Astrocyte of the hippocampus (primary cell): ENCODE measurements at regions not wholly inside any gene's neighbourhood (a gene's known extent, or its start where the extent isn't known, plus 50 kb on each side); places are given as distances from the start of the nearest gene placed in this dataset.

Source experiments
- DNase-seq: peaks from one replicate; pipeline ENCODE4 v3.0.0; 2011; ENCODE audit warnings: low read depth, low spot score

GRCh38 chr6:113401231-113401630 is 455.9 kb upstream of the MARCKS start:
- no peak for DNase-seq

GRCh38 chr6:113402544-113402943 is 454.6 kb upstream of the MARCKS start:
- no peak for DNase-seq

- DNase-seq, result no peak
Measured at GRCh38 chr6:113403966-113404595, 453.1 kb upstream of the MARCKS start.

- DNase-seq, result no peak
Measured at GRCh38 chr6:113405326-113406047, 451.7 kb upstream of the MARCKS start.

GRCh38 chr6:113406048-113406695 is 451.0 kb upstream of the MARCKS start:
- no peak for DNase-seq

GRCh38 chr6:113411011-113411410 is 446.1 kb upstream of the MARCKS start:
- DNase-seq, result no peak

GRCh38 chr6:113412589-113413357 is 444.4 kb upstream of the MARCKS start:
- no peak for DNase-seq

GRCh38 chr6:113414511-113414910 is 442.6 kb upstream of the MARCKS start:
- DNase-seq, result peak; percentile 74

- no peak for DNase-seq
Measured at GRCh38 chr6:113416170-113416569, 441.0 kb upstream of the MARCKS start.

- DNase-seq, result no peak
Measured at GRCh38 chr6:113420290-113420689, 436.9 kb upstream of the MARCKS start.

- no peak for DNase-seq
Measured at GRCh38 chr6:113421997-113422396, 435.1 kb upstream of the MARCKS start.

- no peak for DNase-seq
Measured at GRCh38 chr6:113423956-113424355, 433.2 kb upstream of the MARCKS start.

- no peak for DNase-seq
Measured at GRCh38 chr6:113425977-113426660, 431.0 kb upstream of the MARCKS start.

- no peak for DNase-seq
Measured at GRCh38 chr6:113427617-113428016, 429.5 kb upstream of the MARCKS start.

GRCh38 chr6:113428702-113429101 is 428.4 kb upstream of the MARCKS start:
- DNase-seq, result no peak

GRCh38 chr6:113432521-113433334 is 424.4 kb upstream of the MARCKS start:
- DNase-seq, result no peak

- DNase-seq, result no peak
Measured at GRCh38 chr6:113433335-113433991, 423.7 kb upstream of the MARCKS start.

GRCh38 chr6:113434641-113435040 is 422.5 kb upstream of the MARCKS start:
- DNase-seq, result no peak

- no peak for DNase-seq
Measured at GRCh38 chr6:113437566-113437965, 419.6 kb upstream of the MARCKS start.

GRCh38 chr6:113439866-113440265 is 417.3 kb upstream of the MARCKS start:
- DNase-seq, result no peak
